HG02571 (cell line): ENCODE measurements at regions not wholly inside any gene's neighbourhood (a gene's known extent, or its start where the extent isn't known, plus 50 kb on each side); places are given as distances from the start of the nearest gene placed in this dataset.

Source experiments
- ATAC-seq: cut with Tn5 transposase; IDR thresholded peaks from one replicate; pipeline ENCODE4 v1.9.1; 2021; ENCODE audit warnings: mild to moderate bottlenecking, moderate library complexity; ENCODE audit not compliant: unreplicated experiment

GRCh38 chr5:155831491-155831890, 495.5 kb upstream of the SGCD start:
- no peak for ATAC-seq

- ATAC-seq, result no peak
Observed at GRCh38 chr5:155833287-155833686, 493.7 kb upstream of the SGCD start.

GRCh38 chr5:155834271-155834975, 492.5 kb upstream of the SGCD start:
- no peak for ATAC-seq

- ATAC-seq, result no peak
Observed at GRCh38 chr5:155836089-155836803, 490.7 kb upstream of the SGCD start.

GRCh38 chr5:155838394-155838793, 488.6 kb upstream of the SGCD start:
- no peak for ATAC-seq

GRCh38 chr5:155839251-155840037, 487.5 kb upstream of the SGCD start:
- ATAC-seq, result no peak

GRCh38 chr5:155844542-155844941, 482.4 kb upstream of the SGCD start:
- no peak for ATAC-seq

- ATAC-seq, result no peak
Observed at GRCh38 chr5:155850370-155850769, 476.6 kb upstream of the SGCD start.

- no peak for ATAC-seq
Observed at GRCh38 chr5:155866971-155867370, 460.0 kb upstream of the SGCD start.

- no peak for ATAC-seq
Observed at GRCh38 chr5:155867522-155868088, 459.4 kb upstream of the SGCD start.

- no peak for ATAC-seq
Observed at GRCh38 chr5:155870636-155871035, 456.3 kb upstream of the SGCD start.

GRCh38 chr5:155871623-155872022, 455.3 kb upstream of the SGCD start:
- no peak for ATAC-seq

- ATAC-seq, result no peak
Observed at GRCh38 chr5:155872629-155873220, 454.2 kb upstream of the SGCD start.

- ATAC-seq, result no peak
Observed at GRCh38 chr5:155878991-155879575, 447.9 kb upstream of the SGCD start.

GRCh38 chr5:155884041-155884440, 442.9 kb upstream of the SGCD start:
- ATAC-seq, result no peak

GRCh38 chr5:155885199-155885598, 441.8 kb upstream of the SGCD start:
- no peak for ATAC-seq

GRCh38 chr5:155886311-155887031, 440.5 kb upstream of the SGCD start:
- no peak for ATAC-seq

- ATAC-seq, result no peak
Observed at GRCh38 chr5:155895484-155895883, 431.5 kb upstream of the SGCD start.

- no peak for ATAC-seq
Observed at GRCh38 chr5:155897761-155898160, 429.2 kb upstream of the SGCD start.

GRCh38 chr5:155898284-155898683, 428.7 kb upstream of the SGCD start:
- ATAC-seq, result no peak
